ENCODE measurements at regions not wholly inside any gene's neighbourhood (a gene's known extent, or its start where the extent isn't known, plus 50 kb on each side); places are given as distances from the start of the nearest gene placed in this dataset.

DNA sequence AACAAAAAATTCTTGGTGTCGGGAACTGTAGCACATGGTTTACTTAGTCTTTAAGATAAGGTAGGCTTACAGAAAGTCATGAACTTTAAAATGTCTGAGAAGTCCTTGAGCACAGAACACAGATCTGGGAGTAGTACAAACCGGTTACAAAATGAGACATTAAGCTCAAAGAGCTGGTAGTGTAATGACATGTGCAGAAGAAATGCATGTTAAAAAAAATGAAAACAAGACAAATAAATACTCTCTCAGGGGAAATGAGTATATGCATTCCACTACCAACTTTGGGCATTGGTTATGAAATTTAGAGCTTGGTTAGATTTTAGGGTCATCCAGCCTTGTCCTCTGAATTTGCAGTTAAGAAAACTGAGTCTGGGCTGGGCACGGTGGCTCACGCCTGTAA is 91.5 kb upstream of the F3 start:
- no peak for TF ChIP-seq EZH2phosphoT487 (IDR thresholded peaks at IDR 0.05)
- TF ChIP-seq, protein P1, sequence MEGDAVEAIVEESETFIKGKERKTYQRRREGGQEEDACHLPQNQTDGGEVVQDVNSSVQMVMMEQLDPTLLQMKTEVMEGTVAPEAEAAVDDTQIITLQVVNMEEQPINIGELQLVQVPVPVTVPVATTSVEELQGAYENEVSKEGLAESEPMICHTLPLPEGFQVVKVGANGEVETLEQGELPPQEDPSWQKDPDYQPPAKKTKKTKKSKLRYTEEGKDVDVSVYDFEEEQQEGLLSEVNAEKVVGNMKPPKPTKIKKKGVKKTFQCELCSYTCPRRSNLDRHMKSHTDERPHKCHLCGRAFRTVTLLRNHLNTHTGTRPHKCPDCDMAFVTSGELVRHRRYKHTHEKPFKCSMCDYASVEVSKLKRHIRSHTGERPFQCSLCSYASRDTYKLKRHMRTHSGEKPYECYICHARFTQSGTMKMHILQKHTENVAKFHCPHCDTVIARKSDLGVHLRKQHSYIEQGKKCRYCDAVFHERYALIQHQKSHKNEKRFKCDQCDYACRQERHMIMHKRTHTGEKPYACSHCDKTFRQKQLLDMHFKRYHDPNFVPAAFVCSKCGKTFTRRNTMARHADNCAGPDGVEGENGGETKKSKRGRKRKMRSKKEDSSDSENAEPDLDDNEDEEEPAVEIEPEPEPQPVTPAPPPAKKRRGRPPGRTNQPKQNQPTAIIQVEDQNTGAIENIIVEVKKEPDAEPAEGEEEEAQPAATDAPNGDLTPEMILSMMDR (IDR thresholded peaks at IDR 0.05) = no peak
